ENCODE measurements at regions not wholly inside any gene's neighbourhood (a gene's known extent, or its start where the extent isn't known, plus 50 kb on each side); places are given as distances from the start of the nearest gene placed in this dataset.

DNA sequence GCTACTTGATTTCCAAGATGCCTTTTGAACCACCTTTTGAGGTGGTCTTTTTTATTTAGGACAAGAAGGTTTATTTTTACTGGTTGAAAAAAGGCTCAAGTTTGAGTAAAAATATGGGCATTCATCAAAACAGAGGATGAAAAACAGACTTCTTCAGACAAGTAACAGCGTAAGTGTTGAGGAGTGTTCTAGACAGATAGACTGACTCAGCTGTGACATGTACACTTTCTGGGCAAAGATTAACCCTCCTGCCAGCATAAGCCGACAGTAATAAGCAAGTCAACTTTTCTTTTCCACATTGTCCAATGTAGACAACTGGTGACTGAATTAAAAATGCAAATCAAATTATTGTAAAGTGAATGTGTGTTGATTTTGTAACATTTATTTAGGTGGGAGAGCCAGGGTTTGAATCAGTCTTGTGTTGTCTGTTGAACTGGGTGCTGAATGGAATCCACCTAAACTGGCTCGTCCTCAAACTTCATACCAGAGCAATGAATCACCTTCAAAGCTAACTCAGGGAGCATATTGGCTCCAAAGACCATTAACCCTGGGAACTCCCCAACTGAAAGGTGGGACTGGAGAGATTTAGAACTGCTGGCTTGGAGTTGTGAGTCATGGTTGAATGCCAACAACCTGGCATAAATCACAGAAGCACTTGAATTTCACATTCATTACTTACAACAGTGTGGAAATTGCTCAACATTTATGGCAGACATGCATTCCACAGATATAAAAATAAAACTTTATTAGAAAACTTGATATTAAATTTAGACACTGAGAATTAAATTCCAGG lies 377.0 kb downstream of the ETS1 start:
- Histone ChIP-seq H3K9me3 (ENCODE audit: control insufficient read depth in 2 of 2, insufficient read depth in 1 of 2, low read depth in 1 of 2, low read length in 1 of 2) (peaks cover under 1 to 2% of the 10 kb centered on the region in 2 donors), H3K36me3 (ENCODE audit: control insufficient read depth in 2 of 2, insufficient read depth in 2 of 2, low read length in 1 of 2) (no peaks in the 10 kb centered on the region), H3K4me1 (ENCODE audit: control insufficient read depth in 2 of 2, insufficient read depth in 2 of 2, low read length in 1 of 2) (peaks cover 0 to 2% of the 10 kb centered on the region in 2 donors), H3K27ac (ENCODE audit: low read depth in 2 of 2, low read length in 1 of 2) (peak overlapping the region; percentile 31 to 44), H3K27me3 (ENCODE audit: control insufficient read depth in 1 of 2, insufficient read depth in 2 of 2, low read length in 2 of 2) (no peaks in the 10 kb centered on the region), H3K4me3 (ENCODE audit: low read depth in 1 of 2, low read length in 2 of 2) (no peak overlapping the region)
- 24 to 41% methylated on average over 3 of the region's 3 CpGs for WGBS, 2 donors

DNA sequence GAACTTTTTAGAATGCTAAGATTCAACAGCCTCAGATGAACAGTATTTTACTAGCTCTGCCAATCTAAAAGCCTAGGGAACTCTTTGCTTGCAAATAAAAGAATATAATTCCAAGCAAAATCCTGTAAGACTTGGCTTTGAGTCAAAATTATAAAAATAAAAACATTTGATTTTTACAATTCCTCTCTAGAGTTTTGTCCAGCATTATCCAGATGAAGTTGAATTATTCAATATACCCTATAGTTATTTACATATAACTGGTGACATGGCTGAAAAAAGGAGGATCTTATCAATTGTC lies 378.3 kb downstream of the ETS1 start:
- no peaks in the 10 kb centered on the region for H3K36me3 ChIP-seq (ENCODE audit: control insufficient read depth in 2 of 2, insufficient read depth in 2 of 2, low read length in 1 of 2)
- H3K4me1 ChIP-seq (ENCODE audit: control insufficient read depth in 2 of 2, insufficient read depth in 2 of 2, low read length in 1 of 2): peaks cover 0 to 2% of the 10 kb centered on the region in 2 donors
- no peak overlapping the region for H3K4me3 ChIP-seq (ENCODE audit: low read depth in 1 of 2, low read length in 2 of 2)
- H3K9me3 ChIP-seq (ENCODE audit: control insufficient read depth in 2 of 2, insufficient read depth in 1 of 2, low read depth in 1 of 2, low read length in 1 of 2): no peaks in the 10 kb centered on the region
- peak overlapping the region in 1 of 2 donors; percentile 29 for H3K27ac ChIP-seq (ENCODE audit: low read depth in 2 of 2, low read length in 1 of 2)
- H3K27me3 ChIP-seq (ENCODE audit: control insufficient read depth in 1 of 2, insufficient read depth in 2 of 2, low read length in 2 of 2): no peaks in the 10 kb centered on the region

DNA sequence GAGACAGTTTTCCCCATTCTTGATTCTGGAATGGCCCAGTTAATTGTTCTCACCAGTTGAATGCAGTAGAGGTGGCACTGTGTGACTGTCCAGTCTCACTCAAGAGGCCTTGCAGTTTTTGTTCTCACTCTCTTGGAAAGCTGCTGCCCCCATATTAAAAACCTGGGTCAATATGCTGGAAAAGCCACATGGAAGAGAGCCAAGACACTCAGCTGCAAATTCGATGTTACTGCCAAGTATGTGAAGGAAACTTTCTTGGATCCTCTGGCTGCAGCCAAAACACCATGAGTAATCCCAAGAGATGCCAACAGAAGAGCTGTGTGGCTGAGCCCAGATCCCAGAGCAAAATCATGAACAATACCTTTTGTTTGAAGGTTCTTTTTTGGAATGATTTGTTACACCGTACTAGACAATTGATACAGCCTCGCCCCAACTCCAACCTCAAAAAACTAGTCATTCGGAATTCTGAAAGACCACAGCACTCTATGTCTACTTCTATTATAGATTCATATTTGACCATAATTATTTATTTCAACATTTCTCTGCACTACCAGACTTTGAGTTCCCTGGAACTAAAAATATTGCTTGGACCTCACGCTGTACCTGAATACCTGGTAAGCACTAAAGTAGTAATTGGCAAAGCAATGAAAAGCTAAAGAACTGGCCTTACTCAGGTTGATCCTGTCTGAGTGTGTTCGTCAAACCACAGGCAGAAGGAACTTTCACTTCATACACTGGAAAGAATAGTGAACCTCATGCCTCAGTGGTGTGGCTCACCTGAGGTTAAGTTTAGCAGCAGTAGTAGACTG lies 378.8 kb downstream of the ETS1 start:
- no peaks in the 10 kb centered on the region for H3K36me3 ChIP-seq (ENCODE audit: control insufficient read depth in 2 of 2, insufficient read depth in 2 of 2, low read length in 1 of 2)
- 27 to 43% methylated on average over 6 of the region's 6 CpGs for WGBS, 2 donors
- H3K4me1 ChIP-seq (ENCODE audit: control insufficient read depth in 2 of 2, insufficient read depth in 2 of 2, low read length in 1 of 2): peaks cover 0 to 2% of the 10 kb centered on the region in 2 donors
- H3K27me3 ChIP-seq (ENCODE audit: control insufficient read depth in 1 of 2, insufficient read depth in 2 of 2, low read length in 2 of 2): no peaks in the 10 kb centered on the region
- no peak overlapping the region for H3K4me3 ChIP-seq (ENCODE audit: low read depth in 1 of 2, low read length in 2 of 2)
- H3K9me3 ChIP-seq (ENCODE audit: control insufficient read depth in 2 of 2, insufficient read depth in 1 of 2, low read depth in 1 of 2, low read length in 1 of 2): no peaks in the 10 kb centered on the region
- H3K27ac ChIP-seq (ENCODE audit: low read depth in 2 of 2, low read length in 1 of 2): peak overlapping the region; percentile 13 to 29

DNA sequence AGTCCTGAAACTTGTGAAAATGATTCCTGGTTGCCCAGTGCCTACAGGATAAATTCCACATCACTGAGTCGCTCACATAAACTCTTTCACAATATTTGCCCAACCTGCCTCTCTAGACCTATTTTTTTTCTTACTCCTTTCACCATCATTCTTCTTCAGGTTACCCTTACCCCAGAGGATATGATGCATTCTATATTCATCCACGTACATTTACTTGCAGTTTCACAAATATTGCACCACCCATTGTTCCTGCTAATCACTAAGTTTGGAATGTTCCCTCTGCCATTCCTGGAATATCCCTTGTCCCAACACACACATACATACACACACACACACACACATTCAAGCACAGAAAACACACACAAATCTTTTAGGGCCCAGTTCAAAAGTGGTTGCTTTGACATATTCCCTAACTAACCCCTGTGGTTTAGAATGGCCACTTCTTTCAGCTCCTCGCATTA lies 379.5 kb downstream of the ETS1 start:
- peak overlapping the region in 1 of 2 donors; percentile 13 for H3K27ac ChIP-seq (ENCODE audit: low read depth in 2 of 2, low read length in 1 of 2)

DNA sequence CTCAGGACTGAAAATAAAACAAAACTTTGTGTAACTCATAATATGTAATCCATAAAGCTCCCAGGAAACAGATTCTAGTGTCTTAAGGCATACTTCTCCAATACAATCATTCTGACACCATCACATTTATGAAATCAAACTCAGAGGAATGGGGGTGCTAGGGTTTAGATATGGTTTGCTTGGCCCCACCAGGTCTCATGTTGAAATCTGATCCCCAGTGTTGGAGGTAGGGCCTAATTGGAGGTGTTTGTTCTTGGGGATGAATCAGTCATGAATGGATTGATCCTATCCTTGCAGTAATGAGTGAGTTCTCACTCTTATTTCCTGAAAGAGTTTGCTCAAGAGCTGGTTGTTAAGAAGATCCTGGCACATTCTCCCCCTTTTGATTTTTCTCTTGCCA lies 380.9 kb downstream of the ETS1 start:
- no peaks in the 10 kb centered on the region for H3K36me3 ChIP-seq (ENCODE audit: control insufficient read depth in 2 of 2, insufficient read depth in 2 of 2, low read length in 1 of 2)
- H3K4me1 ChIP-seq (ENCODE audit: control insufficient read depth in 2 of 2, insufficient read depth in 2 of 2, low read length in 1 of 2): peaks cover 0 to 2% of the 10 kb centered on the region in 2 donors
- no peak overlapping the region for H3K27ac ChIP-seq (ENCODE audit: low read depth in 2 of 2, low read length in 1 of 2)
- no peaks in the 10 kb centered on the region for H3K27me3 ChIP-seq (ENCODE audit: control insufficient read depth in 1 of 2, insufficient read depth in 2 of 2, low read length in 2 of 2)
- no peak overlapping the region for H3K4me3 ChIP-seq (ENCODE audit: low read depth in 1 of 2, low read length in 2 of 2)
- no peaks in the 10 kb centered on the region for H3K9me3 ChIP-seq (ENCODE audit: control insufficient read depth in 2 of 2, insufficient read depth in 1 of 2, low read depth in 1 of 2, low read length in 1 of 2)

More for the DNA sequence above, 379.5 kb downstream of the ETS1 start:
- 52 to 58% methylated on average over 3 of the region's 3 CpGs for WGBS, 2 donors
- H3K4me1 ChIP-seq (ENCODE audit: control insufficient read depth in 2 of 2, insufficient read depth in 2 of 2, low read length in 1 of 2): peaks cover 0 to 2% of the 10 kb centered on the region in 2 donors
- H3K36me3 ChIP-seq (ENCODE audit: control insufficient read depth in 2 of 2, insufficient read depth in 2 of 2, low read length in 1 of 2): no peaks in the 10 kb centered on the region
- H3K27me3 ChIP-seq (ENCODE audit: control insufficient read depth in 1 of 2, insufficient read depth in 2 of 2, low read length in 2 of 2): no peaks in the 10 kb centered on the region
- H3K9me3 ChIP-seq (ENCODE audit: control insufficient read depth in 2 of 2, insufficient read depth in 1 of 2, low read depth in 1 of 2, low read length in 1 of 2): no peaks in the 10 kb centered on the region
- H3K4me3 ChIP-seq (ENCODE audit: low read depth in 1 of 2, low read length in 2 of 2): no peak overlapping the region

DNA sequence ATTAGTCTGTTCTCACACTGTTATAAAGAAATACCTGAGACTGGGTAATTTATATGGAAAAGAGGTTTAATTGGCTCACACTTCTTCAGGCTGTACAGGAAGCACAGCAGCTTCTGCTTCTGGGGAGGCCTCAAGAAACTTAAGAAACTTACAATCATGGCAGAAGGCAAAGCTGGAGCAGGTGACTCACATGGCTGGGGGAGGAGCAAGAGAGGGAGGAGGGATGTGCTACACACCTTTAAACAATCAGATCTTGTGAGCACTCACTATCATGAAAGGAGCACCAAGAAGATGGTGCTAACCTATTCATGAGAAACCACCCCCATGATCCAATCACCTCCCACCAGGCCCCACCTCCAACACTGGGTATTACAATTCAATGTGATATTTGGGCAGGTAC lies 381.6 kb downstream of the ETS1 start:
- Histone ChIP-seq H3K4me1 (ENCODE audit: control insufficient read depth in 2 of 2, insufficient read depth in 2 of 2, low read length in 1 of 2) (peaks cover 0 to 2% of the 10 kb centered on the region in 2 donors), H3K9me3 (ENCODE audit: control insufficient read depth in 2 of 2, insufficient read depth in 1 of 2, low read depth in 1 of 2, low read length in 1 of 2) (no peaks in the 10 kb centered on the region), H3K36me3 (ENCODE audit: control insufficient read depth in 2 of 2, insufficient read depth in 2 of 2, low read length in 1 of 2) (no peaks in the 10 kb centered on the region), H3K27ac (ENCODE audit: low read depth in 2 of 2, low read length in 1 of 2) (no peak overlapping the region), H3K4me3 (ENCODE audit: low read depth in 1 of 2, low read length in 2 of 2) (no peak overlapping the region), H3K27me3 (ENCODE audit: control insufficient read depth in 1 of 2, insufficient read depth in 2 of 2, low read length in 2 of 2) (no peaks in the 10 kb centered on the region)

DNA sequence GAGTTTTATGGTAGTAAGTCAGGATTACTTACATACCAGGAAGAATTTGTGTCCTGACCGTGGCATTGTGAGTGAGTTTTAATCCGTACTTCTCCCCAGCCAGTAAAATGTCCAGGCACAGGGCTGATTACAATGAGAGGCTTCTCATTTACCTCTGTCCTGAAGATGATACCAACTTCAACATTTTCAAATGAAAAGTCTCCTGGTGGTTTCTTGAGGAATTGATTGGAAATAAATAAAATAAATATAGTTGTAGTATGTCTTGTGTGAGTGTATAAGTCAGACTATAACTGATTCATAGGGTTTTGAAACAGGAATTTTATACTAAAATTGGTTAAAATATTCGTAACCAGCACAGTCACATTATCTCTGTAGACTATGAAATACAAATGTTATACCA lies 382.5 kb downstream of the ETS1 start:
- Histone ChIP-seq H3K36me3 (ENCODE audit: control insufficient read depth in 2 of 2, insufficient read depth in 2 of 2, low read length in 1 of 2) (no peaks in the 10 kb centered on the region), H3K9me3 (ENCODE audit: control insufficient read depth in 2 of 2, insufficient read depth in 1 of 2, low read depth in 1 of 2, low read length in 1 of 2) (no peaks in the 10 kb centered on the region), H3K4me1 (ENCODE audit: control insufficient read depth in 2 of 2, insufficient read depth in 2 of 2, low read length in 1 of 2) (peaks cover 0 to 2% of the 10 kb centered on the region in 2 donors), H3K4me3 (ENCODE audit: low read depth in 1 of 2, low read length in 2 of 2) (no peak overlapping the region), H3K27ac (ENCODE audit: low read depth in 2 of 2, low read length in 1 of 2) (no peak overlapping the region), H3K27me3 (ENCODE audit: control insufficient read depth in 1 of 2, insufficient read depth in 2 of 2, low read length in 2 of 2) (no peaks in the 10 kb centered on the region)
- 91 to 93% methylated on average over 3 of the region's 3 CpGs for WGBS, 2 donors

DNA sequence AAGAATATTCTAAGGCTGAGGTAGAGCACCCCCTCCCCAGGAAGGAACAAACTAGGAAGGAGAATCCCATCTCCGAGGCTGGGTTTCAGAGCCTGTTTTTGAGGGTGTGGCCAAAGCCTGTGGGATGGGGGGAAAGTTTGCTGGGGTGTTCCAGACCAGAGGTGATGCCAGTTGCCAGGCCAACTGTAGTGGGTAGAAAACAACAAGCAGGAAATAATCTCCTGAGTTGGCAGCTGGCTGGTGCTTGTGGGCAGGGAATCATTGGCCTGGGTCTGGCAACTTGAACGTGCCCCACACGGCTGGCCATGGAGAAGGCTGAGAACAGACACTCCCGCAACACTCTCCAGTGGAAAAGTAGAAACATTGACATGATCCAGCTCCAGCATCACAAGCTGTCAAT lies 385.6 kb downstream of the ETS1 start:
- Histone ChIP-seq H3K27ac (ENCODE audit: low read depth in 2 of 2, low read length in 1 of 2) (no peak overlapping the region), H3K27me3 (ENCODE audit: control insufficient read depth in 1 of 2, insufficient read depth in 2 of 2, low read length in 2 of 2) (no peaks in the 10 kb centered on the region), H3K4me1 (ENCODE audit: control insufficient read depth in 2 of 2, insufficient read depth in 2 of 2, low read length in 1 of 2) (no peaks in the 10 kb centered on the region), H3K9me3 (ENCODE audit: control insufficient read depth in 2 of 2, insufficient read depth in 1 of 2, low read depth in 1 of 2, low read length in 1 of 2) (no peaks in the 10 kb centered on the region), H3K4me3 (ENCODE audit: low read depth in 1 of 2, low read length in 2 of 2) (no peak overlapping the region), H3K36me3 (ENCODE audit: control insufficient read depth in 2 of 2, insufficient read depth in 2 of 2, low read length in 1 of 2) (no peaks in the 10 kb centered on the region)
- 69 to 70% methylated on average over 4 of the region's 4 CpGs for WGBS, 2 donors

DNA sequence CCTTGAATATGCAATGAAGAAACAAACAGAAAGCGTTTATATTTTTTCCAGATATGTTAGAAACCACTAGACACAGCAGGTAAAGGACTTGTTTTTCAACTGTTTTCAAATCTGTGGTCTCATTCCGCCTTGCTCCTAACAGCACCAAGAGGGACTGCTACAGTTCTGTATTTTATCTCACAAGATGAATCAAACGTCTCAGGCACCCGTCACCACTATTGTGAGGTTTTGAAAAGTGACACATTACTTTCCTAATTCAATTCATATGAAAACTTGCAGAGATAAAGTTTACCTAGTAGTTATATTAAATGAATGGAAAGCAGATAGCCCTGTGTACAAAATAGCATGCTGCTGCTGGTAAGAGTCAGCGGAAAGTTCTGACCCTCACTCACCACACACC lies 386.3 kb downstream of the ETS1 start:
- 85 to 88% methylated on average over 5 of the region's 5 CpGs for WGBS, 2 donors
- Histone ChIP-seq H3K27me3 (ENCODE audit: control insufficient read depth in 1 of 2, insufficient read depth in 2 of 2, low read length in 2 of 2) (no peaks in the 10 kb centered on the region), H3K9me3 (ENCODE audit: control insufficient read depth in 2 of 2, insufficient read depth in 1 of 2, low read depth in 1 of 2, low read length in 1 of 2) (no peaks in the 10 kb centered on the region), H3K4me3 (ENCODE audit: low read depth in 1 of 2, low read length in 2 of 2) (no peak overlapping the region), H3K4me1 (ENCODE audit: control insufficient read depth in 2 of 2, insufficient read depth in 2 of 2, low read length in 1 of 2) (no peaks in the 10 kb centered on the region), H3K36me3 (ENCODE audit: control insufficient read depth in 2 of 2, insufficient read depth in 2 of 2, low read length in 1 of 2) (no peaks in the 10 kb centered on the region), H3K27ac (ENCODE audit: low read depth in 2 of 2, low read length in 1 of 2) (no peak overlapping the region)

DNA sequence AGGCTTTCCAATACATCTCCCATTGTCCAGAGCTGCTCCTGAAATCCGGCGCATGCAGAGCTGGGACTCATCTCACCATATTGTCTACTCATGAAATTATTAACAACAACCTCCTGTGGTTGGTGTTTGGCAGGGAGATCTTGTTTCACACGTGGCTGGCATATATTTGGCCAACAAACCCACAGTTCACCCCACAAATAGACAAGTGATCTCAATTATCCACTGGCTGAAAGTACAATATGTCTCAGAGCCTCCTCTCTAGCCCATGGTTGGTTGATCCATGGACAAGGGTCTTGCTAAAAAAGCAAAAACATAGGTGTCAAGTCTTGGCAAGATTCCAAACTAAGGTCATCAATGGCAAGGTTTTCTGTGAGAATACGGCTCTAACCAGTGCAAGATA lies 386.9 kb downstream of the ETS1 start:
- Histone ChIP-seq H3K4me1 (ENCODE audit: control insufficient read depth in 2 of 2, insufficient read depth in 2 of 2, low read length in 1 of 2) (no peaks in the 10 kb centered on the region), H3K27ac (ENCODE audit: low read depth in 2 of 2, low read length in 1 of 2) (no peak overlapping the region), H3K36me3 (ENCODE audit: control insufficient read depth in 2 of 2, insufficient read depth in 2 of 2, low read length in 1 of 2) (no peaks in the 10 kb centered on the region), H3K27me3 (ENCODE audit: control insufficient read depth in 1 of 2, insufficient read depth in 2 of 2, low read length in 2 of 2) (no peaks in the 10 kb centered on the region), H3K9me3 (ENCODE audit: control insufficient read depth in 2 of 2, insufficient read depth in 1 of 2, low read depth in 1 of 2, low read length in 1 of 2) (no peaks in the 10 kb centered on the region), H3K4me3 (ENCODE audit: low read depth in 1 of 2, low read length in 2 of 2) (no peak overlapping the region)
- WGBS, 2 donors: 68 to 75% methylated on average over 4 of the region's 4 CpGs

All from esophagus (tissue), 2 donors.